BLaER1 (cell line): ENCODE measurements at regions not wholly inside any gene's neighbourhood (a gene's known extent, or its start where the extent isn't known, plus 50 kb on each side); places are given as distances from the start of the nearest gene placed in this dataset.

Experiments used
- H3K27ac ChIP-seq: shearing (Covaris generic); formaldehyde crosslinking; 2 replicates; pipeline ENCODE4 v1.8.1; 2022
- H3K27me3 ChIP-seq: shearing (Covaris generic); formaldehyde crosslinking; 2 replicates; pipeline ENCODE4 v1.8.1; 2022
- H3K36me3 ChIP-seq: shearing (Covaris generic); formaldehyde crosslinking; 2 replicates; pipeline ENCODE4 v1.8.1; 2022
- H3K4me1 ChIP-seq: shearing (Covaris generic); formaldehyde crosslinking; 2 replicates; pipeline ENCODE4 v1.8.1; 2022
- H3K4me2 ChIP-seq: shearing (Covaris generic); formaldehyde crosslinking; 2 replicates; pipeline ENCODE4 v1.8.1; 2022
- H3K4me3 ChIP-seq: shearing (Covaris generic); formaldehyde crosslinking; 2 replicates; pipeline ENCODE4 v1.8.1; 2022
- H3K9ac ChIP-seq: shearing (Covaris generic); formaldehyde crosslinking; 2 replicates; pipeline ENCODE4 v1.8.1; 2022
- H3K9me3 ChIP-seq: shearing (Covaris generic); formaldehyde crosslinking; 2 replicates; pipeline ENCODE4 v1.8.1; 2022
- H4K20me1 ChIP-seq: shearing (Covaris generic); formaldehyde crosslinking; 2 replicates; pipeline ENCODE4 v1.8.1; 2022
- Cebpa-rat ChIP-seq: shearing (Covaris generic); IDR thresholded peaks from 2 replicates; pipeline ENCODE4 v1.8.1; 2022

- Histone ChIP-seq H3K27ac (no peak overlapping the region), H4K20me1 (no peaks in the 10 kb centered on the region), H3K36me3 (no peaks in the 10 kb centered on the region), H3K4me1 (no peaks in the 10 kb centered on the region), H3K9ac (no peak overlapping the region), H3K27me3 (no peaks in the 10 kb centered on the region), H3K9me3 (no peaks in the 10 kb centered on the region), H3K4me3 (no peak overlapping the region), H3K4me2 (no peak overlapping the region)
- TF ChIP-seq Cebpa-rat: no peak
Observed at GRCh38 chr1:214967865-214968575, 114.5 kb upstream of the KCNK2 start.

- Histone ChIP-seq H3K4me2 (no peak overlapping the region), H3K27ac (no peak overlapping the region), H3K27me3 (no peaks in the 10 kb centered on the region), H3K36me3 (no peaks in the 10 kb centered on the region), H3K4me1 (no peaks in the 10 kb centered on the region), H3K9ac (no peak overlapping the region), H3K9me3 (no peaks in the 10 kb centered on the region), H3K4me3 (no peak overlapping the region), H4K20me1 (no peaks in the 10 kb centered on the region)
- no peak for TF ChIP-seq Cebpa-rat
Observed at GRCh38 chr1:214970016-214970415, 112.5 kb upstream of the KCNK2 start.

- H3K4me3 ChIP-seq: no peak overlapping the region
- no peak overlapping the region for H3K9ac ChIP-seq
- no peak for TF ChIP-seq Cebpa-rat
- H3K27me3 ChIP-seq: no peaks in the 10 kb centered on the region
- H3K27ac ChIP-seq: no peak overlapping the region
- H3K36me3 ChIP-seq: no peaks in the 10 kb centered on the region
- no peaks in the 10 kb centered on the region for H3K9me3 ChIP-seq
- no peaks in the 10 kb centered on the region for H3K4me1 ChIP-seq
- no peak overlapping the region for H3K4me2 ChIP-seq
- H4K20me1 ChIP-seq: no peaks in the 10 kb centered on the region
Observed at GRCh38 chr1:214971071-214971470, 111.5 kb upstream of the KCNK2 start.

GRCh38 chr1:214974002-214974401 is 108.5 kb upstream of the KCNK2 start:
- Histone ChIP-seq H3K4me3 (no peak overlapping the region), H3K9me3 (no peaks in the 10 kb centered on the region), H3K9ac (no peak overlapping the region), H3K36me3 (no peaks in the 10 kb centered on the region), H4K20me1 (no peaks in the 10 kb centered on the region), H3K4me2 (no peak overlapping the region), H3K27me3 (no peaks in the 10 kb centered on the region), H3K4me1 (no peaks in the 10 kb centered on the region), H3K27ac (no peak overlapping the region)
- TF ChIP-seq Cebpa-rat: no peak

GRCh38 chr1:214976665-214977064 is 105.9 kb upstream of the KCNK2 start:
- no peaks in the 10 kb centered on the region for H3K9me3 ChIP-seq
- no peak overlapping the region for H3K4me3 ChIP-seq
- no peak for TF ChIP-seq Cebpa-rat
- H3K27me3 ChIP-seq: no peaks in the 10 kb centered on the region
- no peaks in the 10 kb centered on the region for H4K20me1 ChIP-seq
- H3K9ac ChIP-seq: no peak overlapping the region
- H3K36me3 ChIP-seq: no peaks in the 10 kb centered on the region
- H3K27ac ChIP-seq: no peak overlapping the region
- no peak overlapping the region for H3K4me2 ChIP-seq
- no peaks in the 10 kb centered on the region for H3K4me1 ChIP-seq

- TF ChIP-seq Cebpa-rat: no peak
Observed at GRCh38 chr1:214977110-214977509, 105.4 kb upstream of the KCNK2 start.

GRCh38 chr1:214977700-214978374 is 104.7 kb upstream of the KCNK2 start:
- Histone ChIP-seq H3K9me3 (no peaks in the 10 kb centered on the region), H4K20me1 (no peaks in the 10 kb centered on the region), H3K27ac (no peak overlapping the region), H3K27me3 (no peaks in the 10 kb centered on the region), H3K9ac (no peak overlapping the region), H3K4me3 (no peak overlapping the region), H3K4me2 (no peak overlapping the region), H3K4me1 (no peaks in the 10 kb centered on the region), H3K36me3 (no peaks in the 10 kb centered on the region)
- no peak for TF ChIP-seq Cebpa-rat

More at GRCh38 chr1:214977110-214977509, 105.4 kb upstream of the KCNK2 start:
- H4K20me1 ChIP-seq: no peaks in the 10 kb centered on the region
- no peaks in the 10 kb centered on the region for H3K36me3 ChIP-seq
- H3K27me3 ChIP-seq: no peaks in the 10 kb centered on the region
- no peak overlapping the region for H3K27ac ChIP-seq
- no peaks in the 10 kb centered on the region for H3K9me3 ChIP-seq
- H3K4me2 ChIP-seq: no peak overlapping the region
- H3K4me1 ChIP-seq: no peaks in the 10 kb centered on the region
- no peak overlapping the region for H3K4me3 ChIP-seq
- no peak overlapping the region for H3K9ac ChIP-seq

GRCh38 chr1:214979191-214979590 is 103.3 kb upstream of the KCNK2 start:
- Histone ChIP-seq H3K9ac (no peak overlapping the region), H3K4me2 (no peak overlapping the region), H3K9me3 (no peaks in the 10 kb centered on the region), H3K27me3 (no peaks in the 10 kb centered on the region), H3K27ac (no peak overlapping the region), H4K20me1 (no peaks in the 10 kb centered on the region), H3K36me3 (no peaks in the 10 kb centered on the region), H3K4me3 (no peak overlapping the region), H3K4me1 (no peaks in the 10 kb centered on the region)
- TF ChIP-seq Cebpa-rat: no peak

GRCh38 chr1:214980921-214981320 is 101.6 kb upstream of the KCNK2 start:
- Histone ChIP-seq H3K4me2 (no peak overlapping the region), H3K27ac (no peak overlapping the region), H3K36me3 (no peaks in the 10 kb centered on the region), H4K20me1 (no peaks in the 10 kb centered on the region), H3K9me3 (no peaks in the 10 kb centered on the region), H3K4me1 (no peaks in the 10 kb centered on the region), H3K27me3 (no peaks in the 10 kb centered on the region), H3K4me3 (no peak overlapping the region), H3K9ac (no peak overlapping the region)
- no peak for TF ChIP-seq Cebpa-rat

- Histone ChIP-seq H3K9me3 (no peaks in the 10 kb centered on the region), H3K27ac (no peak overlapping the region), H3K27me3 (no peaks in the 10 kb centered on the region), H3K9ac (no peak overlapping the region), H3K4me3 (no peak overlapping the region), H4K20me1 (no peaks in the 10 kb centered on the region), H3K36me3 (no peaks in the 10 kb centered on the region), H3K4me1 (no peaks in the 10 kb centered on the region), H3K4me2 (no peak overlapping the region)
- no peak for TF ChIP-seq Cebpa-rat
Observed at GRCh38 chr1:214983126-214983869, 99.2 kb upstream of the KCNK2 start.
